GM18951 (cell line): ENCODE measurements at regions not wholly inside any gene's neighbourhood (a gene's known extent, or its start where the extent isn't known, plus 50 kb on each side); places are given as distances from the start of the nearest gene placed in this dataset.

Experiments
- POLR2A ChIP-seq: IDR thresholded peaks from 4 replicates; pipeline ENCODE4 v1.6.1; 2011; ENCODE audit warnings: mild to moderate bottlenecking; ENCODE audit not compliant: insufficient read length, insufficient read depth; ENCODE audit errors: extremely low read depth
- in situ Hi-C: fragments of 300-500 bp; cut with MboI; formaldehyde crosslinking; loops from one replicate; pipeline ENCODE4 v1.12.0; 2022; ENCODE audit warnings: low sequenced_read_pairs, mixed read lengths, inconsistent platforms; ENCODE audit not compliant: unreplicated experiment

- TF ChIP-seq POLR2A = no peak
- in situ Hi-C loops = no loop called here
Observed at GRCh38 chr12:76226397-76226796, 121.8 kb downstream of the BBS10 start.

GRCh38 chr12:76223869-76224268 is 124.3 kb downstream of the BBS10 start:
- TF ChIP-seq POLR2A = no peak
- in situ Hi-C loops = no loop called here

GRCh38 chr12:76220980-76221379 is 127.2 kb downstream of the BBS10 start:
- in situ Hi-C loops = no loop called here
- TF ChIP-seq POLR2A = no peak

- no peak for TF ChIP-seq POLR2A
- in situ Hi-C loops = no loop called here
Observed at GRCh38 chr12:76219806-76220205, 128.4 kb downstream of the BBS10 start.

- TF ChIP-seq POLR2A = no peak
- in situ Hi-C loops = no loop called here
Observed at GRCh38 chr12:76216585-76217472, 131.4 kb downstream of the BBS10 start.

GRCh38 chr12:76208129-76208528 is 123.6 kb upstream of the NAP1L1 start:
- in situ Hi-C loops = no loop called here
- no peak for TF ChIP-seq POLR2A

GRCh38 chr12:76206677-76207072 is 122.2 kb upstream of the NAP1L1 start:
- in situ Hi-C loops = no loop called here

GRCh38 chr12:76206039-76206676 is 121.7 kb upstream of the NAP1L1 start:
- TF ChIP-seq POLR2A = no peak

More at GRCh38 chr12:76206677-76207072, 122.2 kb upstream of the NAP1L1 start:
- TF ChIP-seq POLR2A = no peak

GRCh38 chr12:76202621-76203020 is 118.1 kb upstream of the NAP1L1 start:
- in situ Hi-C loops = no loop called here
- TF ChIP-seq POLR2A = no peak

More at GRCh38 chr12:76206039-76206676, 121.7 kb upstream of the NAP1L1 start:
- in situ Hi-C loops = no loop called here

- TF ChIP-seq POLR2A = no peak
- in situ Hi-C loops = no loop called here
Observed at GRCh38 chr12:76201758-76202157, 117.3 kb upstream of the NAP1L1 start.

- no peak for TF ChIP-seq POLR2A
- in situ Hi-C loops = no loop called here
Observed at GRCh38 chr12:76201316-76201715, 116.8 kb upstream of the NAP1L1 start.

- in situ Hi-C loops = no loop called here
- no peak for TF ChIP-seq POLR2A
Observed at GRCh38 chr12:76199808-76200207, 115.3 kb upstream of the NAP1L1 start.

GRCh38 chr12:76198839-76199238 is 114.4 kb upstream of the NAP1L1 start:
- TF ChIP-seq POLR2A = no peak
- in situ Hi-C loops = no loop called here

GRCh38 chr12:76197283-76197682 is 112.8 kb upstream of the NAP1L1 start:
- in situ Hi-C loops = no loop called here
- no peak for TF ChIP-seq POLR2A
